DND-41 (cell line): ENCODE measurements at regions not wholly inside any gene's neighbourhood (a gene's known extent, or its start where the extent isn't known, plus 50 kb on each side); places are given as distances from the start of the nearest gene placed in this dataset.

ENCODE experiments used
- ATAC-seq: fragments of 200-7000 bp; cut with Tn5 transposase; 3 replicates; pipeline ENCODE4 v1.9.1; 2021; ENCODE audit warnings: low read depth; ENCODE audit not compliant: insufficient read depth
- DNase-seq: peaks from one replicate; pipeline ENCODE4 v3.0.0-alpha.2; 2020
- H2AFZ ChIP-seq: 2 replicates; pipeline ENCODE4 v1.6.0; 2012; ENCODE audit warnings: low read depth, low read length
- H3K27ac ChIP-seq: 2 replicates; pipeline ENCODE4 v1.5.1; 2012; ENCODE audit warnings: low read length, inconsistent platforms
- H3K27me3 ChIP-seq: fragments of 200-600 bp; sonication (generic); 2 replicates; pipeline ENCODE4 v1.6.0; 2012; ENCODE audit warnings: low read length, mild to moderate bottlenecking, inconsistent platforms; ENCODE audit not compliant: insufficient read depth, poor library complexity
- H3K36me3 ChIP-seq: 2 replicates; pipeline ENCODE4 v1.5.1; 2012; ENCODE audit warnings: low read length, inconsistent platforms; ENCODE audit not compliant: insufficient read depth
- H3K4me1 ChIP-seq: 2 replicates; pipeline ENCODE4 v1.5.1; 2012; ENCODE audit warnings: mild to moderate bottlenecking, low read length; ENCODE audit not compliant: insufficient read depth
- H3K4me2 ChIP-seq: 2 replicates; pipeline ENCODE4 v1.6.0; 2012; ENCODE audit warnings: mild to moderate bottlenecking, moderate library complexity, low read length, inconsistent platforms; ENCODE audit not compliant: insufficient read depth
- H3K4me3 ChIP-seq, 2 experiments: fragments of 200-600 bp in 1 of 2; shearing (Covaris generic) in 1 of 2; 2 replicates each; pipeline ENCODE4 v1.5.1; 2012 to 2016; ENCODE audit warnings: inconsistent platforms in 2 of 2, low read length in 2 of 2, mild to moderate bottlenecking in 2 of 2, low read depth in 1 of 2, moderate library complexity in 1 of 2
- H3K79me2 ChIP-seq: 2 replicates; pipeline ENCODE4 v1.6.0; 2012; ENCODE audit warnings: low read length, inconsistent platforms; ENCODE audit not compliant: insufficient read depth
- H3K9ac ChIP-seq: 2 replicates; pipeline ENCODE4 v1.6.0; 2012; ENCODE audit warnings: low read depth, mild to moderate bottlenecking, inconsistent platforms, low read length, moderate library complexity
- H3K9me3 ChIP-seq: 2 replicates; pipeline ENCODE4 v1.5.1; 2012; ENCODE audit warnings: low read length, moderate library complexity, mild to moderate bottlenecking, inconsistent platforms; ENCODE audit not compliant: insufficient read depth, severe bottlenecking
- H4K20me1 ChIP-seq: 2 replicates; pipeline ENCODE4 v1.6.0; 2012; ENCODE audit warnings: low read length; ENCODE audit not compliant: insufficient read depth
- CTCF ChIP-seq: IDR thresholded peaks from 2 replicates; pipeline ENCODE4 v1.5.1; 2012; ENCODE audit warnings: borderline replicate concordance, low read length, moderate library complexity, mild to moderate bottlenecking; ENCODE audit not compliant: poor library complexity, severe bottlenecking; ENCODE audit errors: extremely low read depth
- EZH2 ChIP-seq: IDR thresholded peaks from 3 replicates; pipeline ENCODE4 v1.6.1; 2012; ENCODE audit warnings: borderline replicate concordance, low read depth, mild to moderate bottlenecking, moderate library complexity, low read length, inconsistent platforms; ENCODE audit not compliant: severe bottlenecking

- no peak for DNase-seq
- Histone ChIP-seq H3K9ac (no peak overlapping the region), H3K4me1 (no peaks in the 10 kb centered on the region), H3K27me3 (no peaks in the 10 kb centered on the region), H3K27ac (no peak overlapping the region), H4K20me1 (no peaks in the 10 kb centered on the region), H3K4me2 (no peak overlapping the region), H3K4me3 (no peak overlapping the region), H3K79me2 (no peaks in the 10 kb centered on the region), H2AFZ (no peak overlapping the region), H3K36me3 (no peaks in the 10 kb centered on the region), H3K9me3 (no peaks in the 10 kb centered on the region)
- TF ChIP-seq CTCF (no peak), EZH2 (no peak)
- ATAC-seq: no peak
Measured at GRCh38 chr4:28918871-28919270, 1801.3 kb upstream of the PCDH7 start.

GRCh38 chr4:28921886-28922285, 1798.3 kb upstream of the PCDH7 start:
- Histone ChIP-seq H3K4me1 (no peaks in the 10 kb centered on the region), H3K79me2 (no peaks in the 10 kb centered on the region), H3K4me3 (no peak overlapping the region), H3K9ac (no peak overlapping the region), H3K27me3 (no peaks in the 10 kb centered on the region), H3K36me3 (no peaks in the 10 kb centered on the region), H3K9me3 (no peaks in the 10 kb centered on the region), H2AFZ (no peak overlapping the region), H3K27ac (no peak overlapping the region), H4K20me1 (no peaks in the 10 kb centered on the region), H3K4me2 (no peak overlapping the region)
- ATAC-seq (no peak), DNase-seq (no peak)
- no peak for TF ChIP-seq CTCF
- no peak for TF ChIP-seq EZH2

GRCh38 chr4:28926156-28926555, 1794.0 kb upstream of the PCDH7 start:
- Histone ChIP-seq H3K27me3 (no peaks in the 10 kb centered on the region), H3K36me3 (no peaks in the 10 kb centered on the region), H3K27ac (no peak overlapping the region), H4K20me1 (no peaks in the 10 kb centered on the region), H3K9me3 (no peaks in the 10 kb centered on the region), H3K9ac (no peak overlapping the region), H3K4me1 (no peaks in the 10 kb centered on the region), H3K4me3 (no peak overlapping the region), H3K4me2 (no peak overlapping the region), H2AFZ (no peak overlapping the region), H3K79me2 (no peaks in the 10 kb centered on the region)
- TF ChIP-seq CTCF (no peak), EZH2 (no peak)
- no peak for ATAC-seq
- no peak for DNase-seq

- DNase-seq: no peak
- no peak overlapping the region for H3K4me2 ChIP-seq
- no peak overlapping the region for H2AFZ ChIP-seq
- no peaks in the 10 kb centered on the region for H3K27me3 ChIP-seq
- ATAC-seq: no peak
- no peak overlapping the region for H3K4me3 ChIP-seq
- H3K9ac ChIP-seq: no peak overlapping the region
- no peaks in the 10 kb centered on the region for H3K79me2 ChIP-seq
- H3K27ac ChIP-seq: no peak overlapping the region
- TF ChIP-seq CTCF (no peak), EZH2 (no peak)
- H3K9me3 ChIP-seq: no peaks in the 10 kb centered on the region
- no peaks in the 10 kb centered on the region for H4K20me1 ChIP-seq
- no peaks in the 10 kb centered on the region for H3K36me3 ChIP-seq
- no peaks in the 10 kb centered on the region for H3K4me1 ChIP-seq
Measured at GRCh38 chr4:28942631-28943030, 1777.5 kb upstream of the PCDH7 start.
